Urinary bladder (tissue), 3 donors: ENCODE measurements at regions not wholly inside any gene's neighbourhood (a gene's known extent, or its start where the extent isn't known, plus 50 kb on each side); places are given as distances from the start of the nearest gene placed in this dataset.

ENCODE experiments used
- DNase-seq: peaks from one replicate; pipeline ENCODE4 v3.0.0-alpha.2; 2015; ENCODE audit errors: extremely low spot score
- H3K27ac ChIP-seq: one replicate; pipeline ENCODE4 v1.5.1; 2013; ENCODE audit warnings: low read depth, mild to moderate bottlenecking, moderate library complexity
- H3K36me3 ChIP-seq: one replicate; pipeline ENCODE4 v1.6.1; 2013; ENCODE audit warnings: mild to moderate bottlenecking, moderate library complexity; ENCODE audit not compliant: insufficient read depth
- H3K4me1 ChIP-seq: one replicate; pipeline ENCODE4 v1.6.1; 2013; ENCODE audit warnings: mild to moderate bottlenecking, moderate library complexity; ENCODE audit not compliant: insufficient read depth
- H3K4me3 ChIP-seq: one replicate; pipeline ENCODE4 v1.5.1; 2013; ENCODE audit warnings: low read depth, low read length
- WGBS: extraction: QIAGEN DNeasy Blood & Tissue Kit; methylation state at CpG from one replicate; pipeline ENCODE4 v1.1.7; 2013; 5-methylcytosine and 5-hydroxymethylcytosine counted together
- donor health status: healthy with polysubstance abuse.
- donor health status: healthy.

GRCh38 chr12:115847398-115847797, 430.1 kb downstream of the MED13L start:
- DNase-seq: no peak
- no peak overlapping the region for H3K4me3 ChIP-seq
- no peaks in the 10 kb centered on the region for H3K4me1 ChIP-seq
- H3K27ac ChIP-seq: no peak overlapping the region
- H3K36me3 ChIP-seq: no peaks in the 10 kb centered on the region

GRCh38 chr12:115846516-115846915, 431.0 kb downstream of the MED13L start:
- no peak for DNase-seq
- Histone ChIP-seq H3K4me3 (no peak overlapping the region), H3K4me1 (no peaks in the 10 kb centered on the region), H3K36me3 (no peaks in the 10 kb centered on the region), H3K27ac (no peak overlapping the region)
- WGBS: 59% methylated on average over 4 of the region's 4 CpGs

GRCh38 chr12:115840159-115840558, 437.3 kb downstream of the MED13L start:
- 50% methylated on average over 10 of the region's 10 CpGs for WGBS
- H3K4me1 ChIP-seq: no peaks in the 10 kb centered on the region
- H3K36me3 ChIP-seq: no peaks in the 10 kb centered on the region
- H3K4me3 ChIP-seq: no peak overlapping the region
- DNase-seq: no peak
- H3K27ac ChIP-seq: no peak overlapping the region

DNA sequence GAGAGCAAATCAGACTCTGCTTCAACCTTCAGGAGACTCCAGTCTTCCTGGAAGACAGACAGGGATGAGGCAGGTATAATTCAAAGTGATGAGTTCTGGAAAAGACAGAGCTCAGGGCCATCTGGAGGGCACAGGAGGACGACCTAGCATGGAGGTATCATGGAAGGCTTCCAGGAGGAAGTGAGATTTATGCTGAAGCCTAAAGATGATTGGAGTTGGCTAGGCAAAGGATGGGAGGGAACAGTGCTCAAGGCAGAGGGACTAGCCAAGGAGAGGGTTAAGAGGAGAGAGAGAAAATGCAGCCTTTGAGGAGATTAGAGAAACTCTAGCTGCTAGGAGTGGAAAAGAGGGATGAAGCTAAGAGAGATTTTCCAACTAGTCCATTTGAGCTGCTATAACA, 438.5 kb downstream of the MED13L start:
- no peak overlapping the region for H3K27ac ChIP-seq
- WGBS: 45% methylated on average over 1 of the region's 1 CpG
- no peak for DNase-seq

DNA sequence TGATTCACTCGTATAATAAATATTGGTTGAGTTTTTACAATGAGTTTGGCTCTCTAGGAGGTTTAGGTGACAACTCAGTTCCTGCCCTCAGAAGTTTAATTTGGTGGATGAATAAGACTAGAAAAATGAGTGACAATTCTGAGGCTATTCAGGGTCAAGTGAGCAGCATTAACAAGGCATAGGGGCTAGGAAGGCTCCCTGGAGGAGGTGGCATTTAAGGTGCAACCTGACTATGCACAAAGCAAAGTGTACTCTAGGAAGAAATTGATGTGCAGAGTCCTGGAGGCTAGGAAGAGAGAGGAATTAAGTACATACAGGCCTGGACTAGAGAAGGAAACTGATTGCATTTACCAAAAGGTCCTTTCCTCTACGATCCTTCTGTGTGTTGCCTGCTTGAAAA, 440.3 kb downstream of the MED13L start:
- Histone ChIP-seq H3K36me3 (no peaks in the 10 kb centered on the region), H3K4me3 (no peak overlapping the region), H3K27ac (no peak overlapping the region), H3K4me1 (no peaks in the 10 kb centered on the region)
- no peak for DNase-seq
- WGBS: 83% methylated on average over 2 of the region's 2 CpGs

More for the DNA sequence above, 438.5 kb downstream of the MED13L start:
- Histone ChIP-seq H3K4me3 (no peak overlapping the region), H3K36me3 (no peaks in the 10 kb centered on the region), H3K4me1 (no peaks in the 10 kb centered on the region)

GRCh38 chr12:115835445-115835844, 442.0 kb downstream of the MED13L start:
- DNase-seq: no peak
- Histone ChIP-seq H3K27ac (no peak overlapping the region), H3K4me3 (no peak overlapping the region), H3K36me3 (no peaks in the 10 kb centered on the region), H3K4me1 (no peaks in the 10 kb centered on the region)
- WGBS: 64% methylated on average over 4 of the region's 4 CpGs

DNA sequence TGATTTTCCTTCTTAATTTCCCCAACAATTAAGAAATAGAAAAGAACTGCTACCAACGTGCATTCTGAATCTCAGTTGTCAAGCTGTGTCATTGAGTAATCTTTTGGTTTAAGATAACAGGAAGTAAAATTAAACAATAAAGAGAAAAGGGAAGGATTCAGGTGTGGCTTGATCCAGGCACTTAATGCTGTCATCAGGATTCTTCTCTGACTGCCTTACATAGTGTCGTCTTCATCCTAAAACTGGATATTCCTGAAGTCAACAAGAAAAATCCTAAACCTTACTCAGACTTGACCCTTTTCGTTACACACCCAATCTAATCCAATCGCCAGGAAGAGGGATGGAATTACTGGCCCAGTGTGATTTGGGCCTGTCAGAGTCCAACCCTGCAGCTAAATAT, 443.8 kb downstream of the MED13L start:
- no peak for DNase-seq
- Histone ChIP-seq H3K27ac (no peak overlapping the region), H3K36me3 (no peaks in the 10 kb centered on the region), H3K4me3 (no peak overlapping the region), H3K4me1 (no peaks in the 10 kb centered on the region)
- WGBS: 78% methylated on average over 4 of the region's 4 CpGs

GRCh38 chr12:115830633-115831032, 446.9 kb downstream of the MED13L start:
- 83% methylated on average over 4 of the region's 4 CpGs for WGBS
- H3K27ac ChIP-seq: no peak overlapping the region
- H3K4me1 ChIP-seq: no peaks in the 10 kb centered on the region
- no peaks in the 10 kb centered on the region for H3K36me3 ChIP-seq
- DNase-seq: no peak
- H3K4me3 ChIP-seq: no peak overlapping the region

- Histone ChIP-seq H3K36me3 (no peaks in the 10 kb centered on the region), H3K4me3 (no peak overlapping the region), H3K4me1 (no peaks in the 10 kb centered on the region), H3K27ac (no peak overlapping the region)
- WGBS: 70% methylated on average over 3 of the region's 3 CpGs
- DNase-seq: no peak
Observed at GRCh38 chr12:115830070-115830469, 447.4 kb downstream of the MED13L start.

DNA sequence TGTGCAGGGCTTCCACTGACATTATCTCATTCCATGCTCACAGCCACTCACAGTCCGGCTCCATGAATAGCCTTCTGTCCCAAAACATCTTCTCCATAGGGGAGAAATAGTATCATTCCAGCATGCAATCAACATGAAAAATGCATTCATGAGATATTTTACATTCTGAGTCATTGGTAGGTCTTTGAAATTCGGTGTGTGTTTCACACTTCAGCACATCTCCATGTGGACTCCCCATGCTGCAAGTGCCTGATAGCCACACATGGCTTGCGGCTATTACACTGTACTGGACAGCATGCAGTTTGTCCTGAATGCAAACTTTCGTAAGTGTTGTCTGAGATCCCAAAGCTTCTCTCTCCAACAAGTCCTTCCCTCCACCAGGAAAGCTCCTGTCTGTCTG, 449.3 kb downstream of the MED13L start:
- Histone ChIP-seq H3K27ac (no peak overlapping the region), H3K4me1 (no peaks in the 10 kb centered on the region), H3K36me3 (no peaks in the 10 kb centered on the region), H3K4me3 (no peak overlapping the region)
- 59% methylated on average over 4 of the region's 4 CpGs for WGBS
- no peak for DNase-seq

- WGBS: 86% methylated on average over 4 of the region's 4 CpGs
- H3K4me3 ChIP-seq: no peak overlapping the region
- no peak for DNase-seq
- H3K4me1 ChIP-seq: no peaks in the 10 kb centered on the region
- no peak overlapping the region for H3K27ac ChIP-seq
- H3K36me3 ChIP-seq: no peaks in the 10 kb centered on the region
Observed at GRCh38 chr12:115824936-115825602, 452.4 kb downstream of the MED13L start.

GRCh38 chr12:115823635-115824034, 453.9 kb downstream of the MED13L start:
- Histone ChIP-seq H3K4me1 (no peaks in the 10 kb centered on the region), H3K36me3 (no peaks in the 10 kb centered on the region), H3K27ac (no peak overlapping the region), H3K4me3 (no peak overlapping the region)
- DNase-seq: no peak
- WGBS: 28% methylated on average over 5 of the region's 5 CpGs

DNA sequence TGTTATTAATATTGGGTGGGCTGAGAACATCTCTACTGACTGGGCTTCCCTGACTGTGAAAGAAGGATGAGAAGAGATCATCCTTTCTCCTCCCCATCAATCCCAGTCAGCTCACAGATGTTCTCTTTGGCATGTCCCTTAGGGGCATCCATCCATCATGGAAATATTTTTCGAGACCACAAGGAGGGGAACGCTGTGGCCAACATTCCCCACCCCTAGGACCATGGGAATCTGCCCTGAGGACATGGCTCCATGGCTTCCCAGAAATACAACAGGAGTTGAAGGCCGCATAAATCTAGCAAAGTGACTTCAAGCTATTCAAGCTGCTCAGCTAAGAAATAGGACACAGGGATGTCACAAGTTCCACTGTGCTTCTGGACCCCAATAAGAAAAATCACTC, 456.8 kb downstream of the MED13L start:
- peaks cover 2% of the 10 kb centered on the region for H3K4me1 ChIP-seq
- WGBS: 77% methylated on average over 3 of the region's 3 CpGs
- no peak overlapping the region for H3K27ac ChIP-seq
- no peak for DNase-seq
- no peaks in the 10 kb centered on the region for H3K36me3 ChIP-seq
- H3K4me3 ChIP-seq: no peak overlapping the region

GRCh38 chr12:115818973-115819372, 458.5 kb downstream of the MED13L start:
- no peak for DNase-seq
- no peak overlapping the region for H3K4me3 ChIP-seq
- no peaks in the 10 kb centered on the region for H3K36me3 ChIP-seq
- WGBS: 91% methylated on average over 5 of the region's 5 CpGs
- H3K27ac ChIP-seq: no peak overlapping the region
- peaks cover 2% of the 10 kb centered on the region for H3K4me1 ChIP-seq

DNA sequence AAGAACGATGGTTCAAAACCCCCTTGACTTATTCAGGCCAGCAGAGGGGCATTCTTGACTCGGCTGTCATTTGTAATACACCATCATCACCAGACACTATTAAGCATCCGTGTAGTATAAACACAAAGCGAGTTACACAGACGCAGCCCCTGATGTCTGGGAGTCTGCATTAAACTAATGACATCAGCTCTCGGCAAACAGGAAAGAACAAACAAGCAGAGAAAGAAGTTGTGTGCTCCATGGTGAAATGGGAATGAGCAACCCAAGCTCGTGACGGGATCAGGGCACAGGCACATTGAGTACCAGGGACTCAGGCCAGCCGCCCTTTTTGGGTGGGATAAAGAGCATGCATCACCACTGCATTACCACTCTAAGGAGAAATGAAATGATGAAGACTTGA, 460.1 kb downstream of the MED13L start:
- Histone ChIP-seq H3K36me3 (no peaks in the 10 kb centered on the region), H3K4me3 (no peak overlapping the region), H3K4me1 (peaks cover 2% of the 10 kb centered on the region), H3K27ac (no peak overlapping the region)
- 35% methylated on average over 9 of the region's 9 CpGs for WGBS
- no peak for DNase-seq
